ENCODE measurements at regions not wholly inside any gene's neighbourhood (a gene's known extent, or its start where the extent isn't known, plus 50 kb on each side); places are given as distances from the start of the nearest gene placed in this dataset.
"Not testable (repeated sequence)": the region's sequence is repeated elsewhere in the genome, so short reads cannot be mapped to it uniquely, and the experiment has no call there.

GRCh38 chr2:31813016-31813415, 197.8 kb downstream of the MEMO1 start:
- H3K27me3 ChIP-seq, result no peaks in the 10 kb centered on the region
- DNase-seq (ENCODE audit: low spot score in 2 of 2), result no peak
- H3K4me3 ChIP-seq, result no peak overlapping the region
- no peak for TF ChIP-seq EP300 (IDR thresholded peaks at IDR 0.05)
- TF ChIP-seq, protein P1, sequence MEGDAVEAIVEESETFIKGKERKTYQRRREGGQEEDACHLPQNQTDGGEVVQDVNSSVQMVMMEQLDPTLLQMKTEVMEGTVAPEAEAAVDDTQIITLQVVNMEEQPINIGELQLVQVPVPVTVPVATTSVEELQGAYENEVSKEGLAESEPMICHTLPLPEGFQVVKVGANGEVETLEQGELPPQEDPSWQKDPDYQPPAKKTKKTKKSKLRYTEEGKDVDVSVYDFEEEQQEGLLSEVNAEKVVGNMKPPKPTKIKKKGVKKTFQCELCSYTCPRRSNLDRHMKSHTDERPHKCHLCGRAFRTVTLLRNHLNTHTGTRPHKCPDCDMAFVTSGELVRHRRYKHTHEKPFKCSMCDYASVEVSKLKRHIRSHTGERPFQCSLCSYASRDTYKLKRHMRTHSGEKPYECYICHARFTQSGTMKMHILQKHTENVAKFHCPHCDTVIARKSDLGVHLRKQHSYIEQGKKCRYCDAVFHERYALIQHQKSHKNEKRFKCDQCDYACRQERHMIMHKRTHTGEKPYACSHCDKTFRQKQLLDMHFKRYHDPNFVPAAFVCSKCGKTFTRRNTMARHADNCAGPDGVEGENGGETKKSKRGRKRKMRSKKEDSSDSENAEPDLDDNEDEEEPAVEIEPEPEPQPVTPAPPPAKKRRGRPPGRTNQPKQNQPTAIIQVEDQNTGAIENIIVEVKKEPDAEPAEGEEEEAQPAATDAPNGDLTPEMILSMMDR (IDR thresholded peaks at IDR 0.05), result no peak
- H3K36me3 ChIP-seq, result no peaks in the 10 kb centered on the region
- no peak overlapping the region for H3K27ac ChIP-seq
- H3K9me3 ChIP-seq, result peaks cover 0 to 16% (median 0%) of the 10 kb centered on the region in 4 donors
- 74 to 79% methylated on average over 8 of the region's 8 CpGs for WGBS, 2 donors
- no peaks in the 10 kb centered on the region for H3K4me1 ChIP-seq

- Histone ChIP-seq H3K27ac (no peak overlapping the region), H3K4me1 (no peaks in the 10 kb centered on the region), H3K27me3 (no peaks in the 10 kb centered on the region), H3K4me3 (no peak overlapping the region), H3K36me3 (no peaks in the 10 kb centered on the region), H3K9me3 (peaks cover 0 to 9% (median 0%) of the 10 kb centered on the region in 4 donors)
- no peak for DNase-seq (ENCODE audit: low spot score in 2 of 2)
- WGBS, 2 donors, result 57 to 68% methylated on average over 2 of the region's 2 CpGs
- TF ChIP-seq, protein P1 (IDR thresholded peaks at IDR 0.05), result no peak
- TF ChIP-seq POLR2A (IDR thresholded peaks at IDR 0.05), result no peak
- TF ChIP-seq EP300 (IDR thresholded peaks at IDR 0.05), result no peak
These were observed 198.6 kb downstream of the MEMO1 start for GRCh38 chr2:31812051-31812798.

DNA sequence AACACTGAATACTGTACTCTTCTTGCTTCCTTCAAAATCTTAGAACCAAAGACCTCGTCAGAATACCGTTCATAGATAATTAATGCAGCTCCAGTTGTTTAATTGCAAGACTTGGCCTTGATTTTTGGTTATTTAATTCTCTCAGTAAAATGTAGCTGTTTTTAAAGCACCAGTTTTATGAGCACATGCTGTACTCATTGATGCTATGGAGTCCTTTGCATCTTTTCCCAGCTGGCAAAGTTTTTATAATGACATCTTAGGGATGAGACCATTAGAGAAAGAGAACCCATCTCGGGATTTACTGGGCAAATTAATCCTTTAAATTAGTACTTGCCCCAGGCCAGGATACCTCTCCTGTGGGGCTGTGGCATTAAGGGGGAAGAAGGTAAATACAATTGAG, 199.3 kb downstream of the MEMO1 start:
- Histone ChIP-seq H3K27ac (no peak overlapping the region), H3K9me3 (peaks cover 0 to 9% (median 0%) of the 10 kb centered on the region in 4 donors), H3K27me3 (no peaks in the 10 kb centered on the region), H3K4me3 (no peak overlapping the region), H3K4me1 (no peaks in the 10 kb centered on the region), H3K36me3 (no peaks in the 10 kb centered on the region)
- no peak for DNase-seq (ENCODE audit: low spot score in 2 of 2)
- no peak for TF ChIP-seq POLR2A (IDR thresholded peaks at IDR 0.05)
- no peak for TF ChIP-seq EP300 (IDR thresholded peaks at IDR 0.05)
- TF ChIP-seq, protein P1 (IDR thresholded peaks at IDR 0.05), result no peak
- WGBS, 2 donors, result 74 to 79% methylated on average over 3 of the region's 3 CpGs

GRCh38 chr2:31810200-31810917, 200.4 kb downstream of the MEMO1 start:
- TF ChIP-seq, protein P1 (IDR thresholded peaks at IDR 0.05), result no peak
- TF ChIP-seq POLR2A (IDR thresholded peaks at IDR 0.05), result no peak
- no peak for TF ChIP-seq EP300 (IDR thresholded peaks at IDR 0.05)
- 60 to 71% methylated on average over 5 of the region's 5 CpGs for WGBS, 2 donors
- H3K9me3 ChIP-seq, result peaks cover 0 to 9% (median 0%) of the 10 kb centered on the region in 4 donors
- no peak for DNase-seq (ENCODE audit: low spot score in 2 of 2)
- no peaks in the 10 kb centered on the region for H3K27me3 ChIP-seq
- no peaks in the 10 kb centered on the region for H3K36me3 ChIP-seq
- no peaks in the 10 kb centered on the region for H3K4me1 ChIP-seq
- no peak overlapping the region for H3K27ac ChIP-seq
- no peak overlapping the region for H3K4me3 ChIP-seq

DNA sequence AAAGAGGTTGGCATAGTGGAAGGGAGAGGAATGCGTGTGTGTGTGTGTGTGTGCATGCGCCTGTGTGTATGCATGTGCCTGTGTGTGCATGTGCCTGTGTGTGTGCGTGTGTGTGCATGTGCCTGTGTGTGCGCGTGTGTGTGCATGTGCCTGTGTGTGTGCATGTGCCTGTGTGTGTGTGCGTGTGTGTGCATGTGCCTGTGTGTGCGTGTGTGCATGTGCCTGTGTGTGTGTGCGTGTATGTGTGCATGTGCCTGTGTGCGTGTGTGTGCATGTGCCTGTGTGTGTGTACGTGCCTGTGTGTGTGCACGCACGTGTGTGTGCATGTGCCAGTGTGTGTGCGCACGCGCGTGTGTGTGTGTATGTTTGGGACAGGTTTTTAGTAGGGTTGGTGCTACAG, 205.1 kb downstream of the MEMO1 start:
- TF ChIP-seq POLR2A (IDR thresholded peaks at IDR 0.05), result no peak
- TF ChIP-seq, protein P1 (IDR thresholded peaks at IDR 0.05), result no peak
- no peak for TF ChIP-seq EP300 (IDR thresholded peaks at IDR 0.05)
- peaks cover 0 to 7% (median 0%) of the 10 kb centered on the region in 4 donors for H3K9me3 ChIP-seq

DNA sequence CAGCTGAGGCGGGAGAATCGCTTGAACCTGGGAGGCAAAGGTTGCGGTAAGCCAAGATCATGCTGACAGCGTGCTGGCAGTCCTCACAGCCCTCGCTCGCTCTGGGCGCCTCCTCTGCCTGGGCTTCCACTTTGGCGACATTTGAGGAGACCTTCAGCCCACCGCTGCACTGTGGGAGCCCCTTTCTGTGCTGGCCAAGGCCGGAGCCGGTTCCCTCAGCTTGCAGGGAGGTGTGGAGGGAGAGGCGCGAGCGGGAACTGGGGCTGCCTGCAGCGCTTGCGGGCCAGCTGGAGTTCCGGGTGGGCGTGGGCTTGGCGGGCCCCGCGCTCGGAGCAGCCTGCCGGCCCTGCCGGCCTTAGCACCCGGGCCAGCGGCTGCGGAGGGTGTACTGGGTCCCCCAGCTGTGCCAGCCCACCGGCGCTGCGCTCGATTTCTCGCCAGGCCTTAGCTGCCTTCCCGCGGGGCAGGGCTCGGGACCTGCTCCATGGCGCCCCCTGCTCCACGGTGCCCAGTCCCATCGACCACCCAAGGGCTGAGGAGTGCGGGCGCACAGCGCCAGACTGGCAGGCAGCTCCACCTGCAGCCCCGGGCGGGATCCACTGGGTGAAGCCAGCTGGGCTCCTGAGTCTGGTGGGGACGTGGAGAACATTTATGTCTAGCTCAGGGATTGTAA, 207.2 kb downstream of the MEMO1 start:
- 72% methylated on average over 23 to 43 of the region's 44 CpGs for WGBS, 2 donors

More for the DNA sequence above, 205.1 kb downstream of the MEMO1 start:
- Histone ChIP-seq H3K36me3 (no peaks in the 10 kb centered on the region), H3K4me1 (no peaks in the 10 kb centered on the region), H3K27me3 (no peaks in the 10 kb centered on the region), H3K4me3 (no peak overlapping the region), H3K27ac (no peak overlapping the region)
- no peak for DNase-seq (ENCODE audit: low spot score in 2 of 2)
- WGBS, 2 donors, result 83% methylated on average over 16 of the region's 16 CpGs

More for the DNA sequence above, 207.2 kb downstream of the MEMO1 start:
- H3K9me3 ChIP-seq, result peaks cover 0 to 14% (median 0%) of the 10 kb centered on the region in 4 donors
- H3K36me3 ChIP-seq; H3K27ac ChIP-seq; H3K4me3 ChIP-seq; H3K27me3 ChIP-seq; DNase-seq (ENCODE audit: low spot score in 2 of 2); H3K4me1 ChIP-seq: not testable (repeated sequence)
